GM12878 (cell line): ENCODE measurements at regions not wholly inside any gene's neighbourhood (a gene's known extent, or its start where the extent isn't known, plus 50 kb on each side); places are given as distances from the start of the nearest gene placed in this dataset.
"Not testable (repeated sequence)": the region's sequence is repeated elsewhere in the genome, so short reads cannot be mapped to it uniquely, and the experiment has no call there.

Source experiments
- ATAC-seq: fragments of 200-7000 bp; cut with Tn5 transposase; 3 replicates; pipeline ENCODE4 v1.9.1; 2020; ENCODE audit warnings: mild to moderate bottlenecking, moderate library complexity
- BruUV-seq: library from RNA; stranded (reverse); fragments of 400-500 nt; replicated peaks from 2 replicates; lab custom pipeline; 2021; lab: Mats Ljungman, UMichigan
- CTCF ChIA-PET: fragments of 300-600 bp; sonication (Branson Sonifier 250); formaldehyde crosslinking; extraction: SDS; loops from one replicate; lab custom pipeline; 2021; ENCODE audit warnings: inconsistent platforms; lab: Yijun Ruan, JAX
- POLR2A ChIA-PET: fragments of 350-600 bp; formaldehyde crosslinking; extraction: SDS; loops from one replicate; lab custom pipeline; 2021; ENCODE audit warnings: inconsistent platforms; lab: Charles Lee
- RAD21 ChIA-PET: fragments of 300-600 bp; sonication (Branson Sonifier 250); formaldehyde crosslinking; loops from one replicate; lab custom pipeline; 2023; ENCODE audit warnings: antibody characterized with exemption; ENCODE audit not compliant: unreplicated experiment; lab: Charles Lee
- SMC1A ChIA-PET: fragments of 300-600 bp; sonication (Branson Sonifier 250); formaldehyde crosslinking; loops from one replicate; lab custom pipeline; 2023; ENCODE audit not compliant: unreplicated experiment, uncharacterized antibody; lab: Charles Lee
- DNase-seq: peaks from one replicate; pipeline ENCODE4 v3.0.0-alpha.2; 2011; ENCODE audit warnings: low read depth, low spot score
- FAIRE-seq: peaks from 3 replicates; lab custom pipeline; 2011; peaks lifted over from hg19 to GRCh38; lab: Jason Lieb, UNC
- H2AFZ ChIP-seq: 2 replicates; pipeline ENCODE4 v1.6.0; 2011; ENCODE audit warnings: low read depth, low read length, control low read depth; ENCODE audit not compliant: control insufficient read depth
- H3K27ac ChIP-seq: 2 replicates; pipeline ENCODE4 v1.5.1; 2011; ENCODE audit warnings: control low read depth; ENCODE audit not compliant: control insufficient read depth, insufficient read depth
- H3K27me3 ChIP-seq, 2 experiments: replicated peaks in 1 of 2; 2 replicates each; pipeline versions ENCODE4 v1.6.0 to v1.6.1; 2011; ENCODE audit warnings: low read length in 1 of 2; ENCODE audit not compliant: control insufficient read depth in 2 of 2, insufficient read depth in 2 of 2
- H3K36me3 ChIP-seq, 2 experiments: 2 replicates each; pipeline ENCODE4 v1.5.1; 2011; ENCODE audit warnings: low read length in 1 of 2; ENCODE audit not compliant: control insufficient read depth in 2 of 2, insufficient read depth in 2 of 2
- H3K4me1 ChIP-seq: 2 replicates; pipeline ENCODE4 v1.6.1; 2011; ENCODE audit warnings: mild to moderate bottlenecking, low read length, moderate library complexity, mixed read lengths; ENCODE audit not compliant: control insufficient read depth, insufficient read depth
- H3K4me2 ChIP-seq: 2 replicates; pipeline ENCODE4 v1.6.0; 2011; ENCODE audit warnings: control low read depth; ENCODE audit not compliant: control insufficient read depth, insufficient read depth
- H3K4me3 ChIP-seq: fragments of 200-600 bp; sonication (generic); 2 replicates; pipeline ENCODE4 v1.5.1; 2016
- H3K79me2 ChIP-seq: 2 replicates; pipeline ENCODE4 v1.6.0; 2011; ENCODE audit warnings: low read length; ENCODE audit not compliant: control insufficient read depth, insufficient read depth
- H3K9ac ChIP-seq: 2 replicates; pipeline ENCODE4 v1.8.0; 2011; ENCODE audit warnings: low read length, control low read depth, mixed read lengths; ENCODE audit not compliant: control insufficient read depth, insufficient read depth
- H3K9me3 ChIP-seq: replicated peaks from 3 replicates; pipeline ENCODE4 v1.5.1; 2011; ENCODE audit warnings: mild to moderate bottlenecking, low read length; ENCODE audit not compliant: control insufficient read depth, insufficient read depth
- H4K20me1 ChIP-seq: 2 replicates; pipeline ENCODE4 v1.6.0; 2011; ENCODE audit not compliant: control insufficient read depth, insufficient read depth
- POLR2A ChIP-seq: IDR thresholded peaks from 2 replicates; pipeline ENCODE4 v1.6.1; 2011; ENCODE audit warnings: low read depth, mild to moderate bottlenecking, low read length
- WGBS: methylation state at CpG from one replicate; pipeline ENCODE4 v1.1.6; 2016; ENCODE audit warnings: low lambda C conversion rate; ENCODE audit not compliant: insufficient replicate concordance, insufficient coverage; ENCODE audit errors: missing lambda C conversion rate; 5-methylcytosine and 5-hydroxymethylcytosine counted together
- in situ Hi-C: fragments of 300-500 bp; cut with MboI; formaldehyde crosslinking; loops from 9 replicates; pipeline ENCODE4 v1.14.3; 2018; ENCODE audit warnings: mixed read lengths
- intact Hi-C: fragments of 100-400 bp; cut with micrococcal nuclease; formaldehyde crosslinking; loops from one replicate; pipeline ENCODE4 v1.14.2; 2022; ENCODE audit not compliant: unreplicated experiment

DNA sequence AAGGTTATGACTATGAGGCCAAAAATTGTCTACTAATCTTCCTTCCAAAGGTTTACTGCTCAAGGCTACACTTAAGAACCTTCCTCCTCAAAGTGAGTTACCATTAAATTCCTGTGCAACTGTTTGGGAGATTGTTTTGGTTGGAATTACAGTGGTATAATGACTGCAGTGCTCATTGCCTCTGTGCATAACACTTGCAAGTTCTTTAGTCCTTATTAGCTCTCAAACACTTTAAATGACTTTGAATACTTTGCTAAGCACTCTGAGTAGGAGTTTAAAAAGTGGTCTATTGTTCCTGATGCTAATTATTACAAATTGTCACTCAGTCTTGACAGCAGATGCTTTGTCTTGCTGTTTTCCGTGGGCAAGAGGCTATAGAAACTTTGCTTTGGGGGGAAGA lies 422.8 kb upstream of the PABPC4L start:
- SMC1A ChIA-PET, result no interaction called here
- no peaks in the 10 kb centered on the region for H3K27me3 ChIP-seq
- CTCF ChIA-PET, result interaction anchor here (1.3 kb wide), 1 partner anchor 12 kb away, joined by 3 read pairs; no protein-coding TSS in a partner anchor
- in situ Hi-C loops, result no loop called here
- FAIRE-seq, result no peak
- no peak overlapping the region for H3K9ac ChIP-seq
- peak; percentile 19 for ATAC-seq
- no peak for TF ChIP-seq POLR2A
- no peaks in the 10 kb centered on the region for H4K20me1 ChIP-seq
- intact Hi-C loops, result no loop called here
- no peaks in the 10 kb centered on the region for H3K79me2 ChIP-seq
- H3K4me2 ChIP-seq, result no peak overlapping the region
- RAD21 ChIA-PET, result no interaction called here
- H3K9me3 ChIP-seq, result no peaks in the 10 kb centered on the region
- POLR2A ChIA-PET, result interaction anchor here (0.6 kb wide), 1 partner anchor 18 kb away, joined by 5 read pairs; no protein-coding TSS in a partner anchor
- no TSS peak for BruUV-seq
- H3K36me3 ChIP-seq, result no peaks in the 10 kb centered on the region
- WGBS, result 0% methylated on average over 1 of the region's 1 CpG
- DNase-seq, result no peak
- no peak overlapping the region for H3K27ac ChIP-seq
- H3K4me3 ChIP-seq, result no peak overlapping the region
- no peak overlapping the region for H2AFZ ChIP-seq
- H3K4me1 ChIP-seq, result no peaks in the 10 kb centered on the region

DNA sequence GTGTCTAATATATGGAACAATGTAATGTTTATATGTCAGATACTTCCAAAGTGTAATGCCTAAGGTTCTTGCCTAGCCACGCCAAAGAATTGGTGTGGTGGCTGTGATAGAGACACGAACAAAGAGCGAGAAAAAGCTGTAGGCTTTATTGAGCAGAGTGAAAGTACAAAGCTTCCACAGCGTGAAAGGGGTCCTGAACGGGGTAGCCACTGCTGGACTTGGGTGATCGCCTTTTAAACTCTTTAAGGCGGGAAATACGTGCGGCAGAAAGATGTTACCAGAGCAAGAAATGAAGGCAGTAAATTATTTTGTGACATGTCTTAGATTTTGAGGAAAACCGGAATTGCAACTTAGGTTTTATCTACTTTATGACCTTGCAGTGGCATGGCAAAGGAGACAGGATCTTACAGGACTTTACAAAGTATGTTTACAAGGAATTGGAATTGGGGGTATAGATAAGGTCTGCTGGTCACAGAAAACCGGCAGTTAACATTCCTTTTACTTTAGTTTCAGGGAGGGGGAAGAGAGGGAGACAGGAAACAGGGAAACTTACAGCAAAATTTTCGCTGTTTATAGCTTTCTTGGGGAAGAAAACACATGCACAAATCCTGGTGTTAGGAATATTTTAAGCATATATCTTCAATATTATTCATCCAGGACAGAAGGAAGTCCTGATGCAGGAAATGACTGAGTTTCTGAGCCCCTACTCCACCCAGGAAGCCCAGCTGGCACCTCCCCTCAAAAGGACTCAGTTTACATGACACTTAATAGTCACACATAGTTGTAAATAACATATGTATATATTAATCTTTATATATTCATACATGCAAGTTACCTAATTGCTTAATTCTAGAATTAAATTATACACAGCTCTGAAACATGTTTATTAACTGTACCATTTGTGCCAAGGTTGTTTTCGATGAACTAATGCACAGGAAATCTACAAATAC lies 421.3 kb upstream of the PABPC4L start:
- H3K36me3 ChIP-seq, H3K27ac ChIP-seq, H3K9me3 ChIP-seq, ATAC-seq, intact Hi-C loops, DNase-seq, H3K4me1 ChIP-seq, H3K4me3 ChIP-seq, RAD21 ChIA-PET, BruUV-seq, H2AFZ ChIP-seq, FAIRE-seq, H3K9ac ChIP-seq, CTCF ChIA-PET, H3K27me3 ChIP-seq, H3K4me2 ChIP-seq, in situ Hi-C loops, H3K79me2 ChIP-seq, H4K20me1 ChIP-seq: not testable (repeated sequence)
- ChIA-PET POLR2A (interaction anchor here (0.6 kb wide), 1 partner anchor 11 kb away, joined by 4 read pairs; no protein-coding TSS in a partner anchor), SMC1A (interaction anchor here (1.4 kb wide), 1 partner anchor 83 kb away, joined by 4 read pairs; no protein-coding TSS in a partner anchor)
- WGBS, result 52% methylated on average over 13 of the region's 13 CpGs
